Hepatocyte (in vitro differentiated cells): ENCODE measurements at regions not wholly inside any gene's neighbourhood (a gene's known extent, or its start where the extent isn't known, plus 50 kb on each side); places are given as distances from the start of the nearest gene placed in this dataset.

Experiments used
- EZH2 ChIP-seq: fragments of 200-600 bp; sonication (generic); IDR thresholded peaks from 2 replicates; pipeline ENCODE4 v1.6.1; 2016; ENCODE audit warnings: antibody characterized with exemption, mild to moderate bottlenecking, borderline replicate concordance
- TF ChIP-seq, protein P1 (sequence below): fragments of 200-600 bp; sonication (generic); IDR thresholded peaks from 2 replicates; pipeline ENCODE4 v1.5.1; 2016; ENCODE audit warnings: antibody characterized with exemption, mild to moderate bottlenecking; ENCODE audit not compliant: poor library complexity

DNA sequence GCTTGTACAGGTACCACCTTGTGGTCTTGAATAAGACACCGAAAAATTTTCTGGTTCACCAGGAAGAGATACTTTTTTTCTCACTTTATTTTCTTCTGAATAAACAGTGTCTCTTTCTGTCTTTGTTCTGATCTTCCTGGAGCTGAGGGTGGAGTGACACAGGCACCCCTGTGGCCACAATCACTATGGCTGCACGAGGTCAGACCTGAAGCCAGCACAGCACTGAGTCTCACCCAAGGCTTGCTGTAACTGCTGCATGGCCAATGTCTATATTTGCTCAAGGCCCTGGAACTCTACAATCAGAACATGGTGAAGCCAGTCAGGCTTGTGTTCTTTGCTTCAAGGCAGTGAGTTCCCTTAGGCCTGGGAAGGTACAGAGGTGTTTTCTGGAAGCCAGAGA is 87.2 kb downstream of the GPR174 start:
- TF ChIP-seq, protein P1, sequence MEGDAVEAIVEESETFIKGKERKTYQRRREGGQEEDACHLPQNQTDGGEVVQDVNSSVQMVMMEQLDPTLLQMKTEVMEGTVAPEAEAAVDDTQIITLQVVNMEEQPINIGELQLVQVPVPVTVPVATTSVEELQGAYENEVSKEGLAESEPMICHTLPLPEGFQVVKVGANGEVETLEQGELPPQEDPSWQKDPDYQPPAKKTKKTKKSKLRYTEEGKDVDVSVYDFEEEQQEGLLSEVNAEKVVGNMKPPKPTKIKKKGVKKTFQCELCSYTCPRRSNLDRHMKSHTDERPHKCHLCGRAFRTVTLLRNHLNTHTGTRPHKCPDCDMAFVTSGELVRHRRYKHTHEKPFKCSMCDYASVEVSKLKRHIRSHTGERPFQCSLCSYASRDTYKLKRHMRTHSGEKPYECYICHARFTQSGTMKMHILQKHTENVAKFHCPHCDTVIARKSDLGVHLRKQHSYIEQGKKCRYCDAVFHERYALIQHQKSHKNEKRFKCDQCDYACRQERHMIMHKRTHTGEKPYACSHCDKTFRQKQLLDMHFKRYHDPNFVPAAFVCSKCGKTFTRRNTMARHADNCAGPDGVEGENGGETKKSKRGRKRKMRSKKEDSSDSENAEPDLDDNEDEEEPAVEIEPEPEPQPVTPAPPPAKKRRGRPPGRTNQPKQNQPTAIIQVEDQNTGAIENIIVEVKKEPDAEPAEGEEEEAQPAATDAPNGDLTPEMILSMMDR, result no peak
- TF ChIP-seq EZH2, result no peak
